Esophagus squamous epithelium (tissue), 4 donors: ENCODE measurements at regions not wholly inside any gene's neighbourhood (a gene's known extent, or its start where the extent isn't known, plus 50 kb on each side); places are given as distances from the start of the nearest gene placed in this dataset.

Experiments used
- CTCF ChIP-seq, 6 experiments: fragments of 450-650 bp in 4 of 6; fragments of 200-600 bp in 2 of 6; sonication (generic) in 2 of 6; IDR thresholded peaks; one replicate each; pipeline ENCODE4 v1.5.1; 2016 to 2019; ENCODE audit warnings: antibody characterized with exemption in 6 of 6, mild to moderate bottlenecking in 4 of 6, moderate library complexity in 4 of 6
- POLR2A ChIP-seq, 4 donors: fragments of 450-650 bp; IDR thresholded peaks; one replicate each; pipeline ENCODE4 v1.6.1; 2017; ENCODE audit warnings: antibody characterized with exemption in 4 of 4, mild to moderate bottlenecking in 4 of 4, moderate library complexity in 3 of 4

GRCh38 chr5:104080646-104081175 lies 518.1 kb upstream of the NUDT12 start:
- TF ChIP-seq CTCF (IDR thresholded peaks at IDR 0.05), result no peak
- TF ChIP-seq POLR2A (IDR thresholded peaks at IDR 0.05), result no peak
